ENCODE measurements at regions not wholly inside any gene's neighbourhood (a gene's known extent, or its start where the extent isn't known, plus 50 kb on each side); places are given as distances from the start of the nearest gene placed in this dataset.

DNA sequence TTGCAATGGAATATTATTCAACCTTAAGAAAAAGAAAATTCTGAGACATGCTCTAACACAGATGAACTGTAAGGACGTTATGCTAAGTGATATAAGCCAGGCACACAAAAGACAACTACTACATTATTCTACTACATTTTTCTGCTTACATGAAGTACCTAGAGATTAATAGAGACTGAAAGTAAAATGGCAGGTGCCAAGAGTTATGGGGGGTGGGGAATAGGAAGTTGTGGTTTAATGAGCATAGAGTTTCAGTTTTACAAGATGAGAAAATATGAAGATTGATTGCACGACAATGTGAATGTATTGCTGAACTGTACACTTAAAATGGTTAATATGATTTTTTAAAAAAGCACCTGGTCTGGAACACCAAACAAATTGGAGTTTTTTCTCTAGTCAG is 1231.6 kb upstream of the DDX18 start:
- no peak for TF ChIP-seq CTCF (conservative IDR thresholded peaks at IDR 0.05; ENCODE audit: low read length)
- no peak for TF ChIP-seq EZH2phosphoT487 (IDR thresholded peaks at IDR 0.05; ENCODE audit: borderline replicate concordance)

Measured in Loucy (cell line).